Astrocyte (in vitro differentiated cells and primary cell): ENCODE measurements at regions not wholly inside any gene's neighbourhood (a gene's known extent, or its start where the extent isn't known, plus 50 kb on each side); places are given as distances from the start of the nearest gene placed in this dataset.

Source experiments
- CTCF ChIP-seq: IDR thresholded peaks from 2 replicates; pipeline ENCODE4 v1.5.1; 2011; ENCODE audit warnings: low read depth, mild to moderate bottlenecking, inconsistent platforms, low read length, moderate library complexity; ENCODE audit not compliant: insufficient read depth
- EZH2 ChIP-seq: IDR thresholded peaks from 2 replicates; pipeline ENCODE4 v1.6.1; 2012; ENCODE audit warnings: mild to moderate bottlenecking, low read length, inconsistent platforms; ENCODE audit not compliant: insufficient read depth

GRCh38 chr5:116681334-116682013 lies 106.9 kb upstream of the SEMA6A start:
- TF ChIP-seq CTCF (no peak), EZH2 (no peak)
